ENCODE measurements at regions not wholly inside any gene's neighbourhood (a gene's known extent, or its start where the extent isn't known, plus 50 kb on each side); places are given as distances from the start of the nearest gene placed in this dataset.

DNA sequence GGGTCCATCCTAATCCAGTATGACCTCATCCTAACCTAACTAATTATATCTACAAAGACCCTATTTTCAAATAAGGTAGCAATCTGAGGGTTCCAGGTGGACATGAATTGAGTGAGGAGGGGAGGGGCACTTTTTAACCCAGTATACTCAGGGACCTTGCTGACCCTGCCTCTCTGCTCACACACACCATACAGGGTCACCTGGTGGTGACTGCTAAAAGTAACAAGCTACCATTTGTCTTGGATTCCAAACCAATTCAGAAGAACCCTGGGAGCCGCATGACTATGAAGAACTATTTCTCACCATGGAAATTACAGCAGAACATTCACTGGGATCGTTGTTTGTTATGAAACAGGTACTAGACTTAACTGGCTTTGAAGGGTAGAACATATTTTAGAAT, 151.9 kb downstream of the LACC1 start:
- no peaks in the 10 kb centered on the region for H3K4me1 ChIP-seq (ENCODE audit: insufficient read depth, low read length, poor library complexity, severe bottlenecking)
- intact Hi-C loops (cut with micrococcal nuclease; ENCODE audit: unreplicated experiment) = no loop called here
- no peaks in the 10 kb centered on the region for H3K79me2 ChIP-seq (ENCODE audit: insufficient read depth, low read depth, low read length)
- no peaks in the 10 kb centered on the region for H3K9me2 ChIP-seq (ENCODE audit: insufficient read depth, low read length)
- no peak overlapping the region for H3K4me2 ChIP-seq (ENCODE audit: low read length)
- no peaks in the 10 kb centered on the region for H3K9me3 ChIP-seq (ENCODE audit: low read length)
- H3K4me3 ChIP-seq (ENCODE audit: low read depth, low read length, poor library complexity, severe bottlenecking) = no peak overlapping the region
- ChIA-PET CTCF (ENCODE audit: unreplicated experiment) (no interaction called here), POLR2A (no interaction called here)
- H2AFZ ChIP-seq (ENCODE audit: low read length) = no peak overlapping the region
- no peaks in the 10 kb centered on the region for H3K36me3 ChIP-seq (ENCODE audit: insufficient read depth, low read length)
- no TSS peak for BruUV-seq (replicated peaks)
- DNase-seq (ENCODE audit: low spot score) = no peak
- H4K20me1 ChIP-seq (ENCODE audit: insufficient read depth, low read length) = no peaks in the 10 kb centered on the region
- TF ChIP-seq CTCF (conservative IDR thresholded peaks at IDR 0.05; ENCODE audit: low read length) = no peak
- no peak for TF ChIP-seq EZH2phosphoT487 (IDR thresholded peaks at IDR 0.05; ENCODE audit: borderline replicate concordance, low read depth, low read length)
- no peak overlapping the region for H3K27ac ChIP-seq (ENCODE audit: low read depth, low read length, poor library complexity, severe bottlenecking)

- Histone ChIP-seq H3K4me3 (ENCODE audit: low read depth, low read length, poor library complexity, severe bottlenecking) (no peak overlapping the region), H3K9me3 (ENCODE audit: low read length) (no peaks in the 10 kb centered on the region), H3K4me2 (ENCODE audit: low read length) (no peak overlapping the region), H3K27ac (ENCODE audit: low read depth, low read length, poor library complexity, severe bottlenecking) (no peak overlapping the region), H3K9me2 (ENCODE audit: insufficient read depth, low read length) (no peaks in the 10 kb centered on the region), H3K79me2 (ENCODE audit: insufficient read depth, low read depth, low read length) (no peaks in the 10 kb centered on the region), H3K4me1 (ENCODE audit: insufficient read depth, low read length, poor library complexity, severe bottlenecking) (no peaks in the 10 kb centered on the region), H2AFZ (ENCODE audit: low read length) (no peak overlapping the region), H3K36me3 (ENCODE audit: insufficient read depth, low read length) (no peaks in the 10 kb centered on the region), H4K20me1 (ENCODE audit: insufficient read depth, low read length) (no peaks in the 10 kb centered on the region)
- no TSS peak for BruUV-seq (replicated peaks)
- TF ChIP-seq CTCF (conservative IDR thresholded peaks at IDR 0.05; ENCODE audit: low read length) (no peak), EZH2phosphoT487 (IDR thresholded peaks at IDR 0.05; ENCODE audit: borderline replicate concordance, low read depth, low read length) (no peak)
- intact Hi-C loops (cut with micrococcal nuclease; ENCODE audit: unreplicated experiment) = no loop called here
- ChIA-PET CTCF (ENCODE audit: unreplicated experiment) (no interaction called here), POLR2A (interaction anchor here (0.9 to 1.0 kb wide), 2 partner anchors 11 to 21 kb away, joined by 3 read pairs; no protein-coding TSS in a partner anchor)
- DNase-seq (ENCODE audit: low spot score) = no peak
Measured at GRCh38 chr13:44032802-44033201, 153.1 kb downstream of the LACC1 start.

- Histone ChIP-seq H3K79me2 (ENCODE audit: insufficient read depth, low read depth, low read length) (no peaks in the 10 kb centered on the region), H3K27ac (ENCODE audit: low read depth, low read length, poor library complexity, severe bottlenecking) (no peak overlapping the region), H2AFZ (ENCODE audit: low read length) (no peak overlapping the region), H3K9me3 (ENCODE audit: low read length) (no peaks in the 10 kb centered on the region), H4K20me1 (ENCODE audit: insufficient read depth, low read length) (no peaks in the 10 kb centered on the region), H3K4me1 (ENCODE audit: insufficient read depth, low read length, poor library complexity, severe bottlenecking) (no peaks in the 10 kb centered on the region), H3K36me3 (ENCODE audit: insufficient read depth, low read length) (no peaks in the 10 kb centered on the region), H3K9me2 (ENCODE audit: insufficient read depth, low read length) (no peaks in the 10 kb centered on the region), H3K4me3 (ENCODE audit: low read depth, low read length, poor library complexity, severe bottlenecking) (no peak overlapping the region), H3K4me2 (ENCODE audit: low read length) (no peak overlapping the region)
- CTCF ChIA-PET (ENCODE audit: unreplicated experiment) = no interaction called here
- no TSS peak for BruUV-seq (replicated peaks)
- POLR2A ChIA-PET = no interaction called here
- intact Hi-C loops (cut with micrococcal nuclease; ENCODE audit: unreplicated experiment) = no loop called here
- no peak for DNase-seq (ENCODE audit: low spot score)
- TF ChIP-seq CTCF (conservative IDR thresholded peaks at IDR 0.05; ENCODE audit: low read length) (no peak), EZH2phosphoT487 (IDR thresholded peaks at IDR 0.05; ENCODE audit: borderline replicate concordance, low read depth, low read length) (no peak)
Measured at GRCh38 chr13:44035400-44035799, 155.7 kb downstream of the LACC1 start.

All from OCI-LY7 (cell line).